ENCODE measurements at regions not wholly inside any gene's neighbourhood (a gene's known extent, or its start where the extent isn't known, plus 50 kb on each side); places are given as distances from the start of the nearest gene placed in this dataset.

GRCh38 chr2:40043641-40044040, 264.6 kb upstream of the THUMPD2 start:
- H3K4me1 Mint-ChIP-seq (ENCODE audit: low read depth) = peaks cover 71% of the 10 kb centered on the region
- TF ChIP-seq CTCF (IDR thresholded peaks at IDR 0.05) = no peak
- H3K4me3 Mint-ChIP-seq = peak overlapping the region; percentile 12; the same call in 1 of the 2 replicates

GRCh38 chr2:40043191-40043590, 264.1 kb upstream of the THUMPD2 start:
- Mint-ChIP-seq H3K27me3 (ENCODE audit: insufficient read depth) (peaks cover 4% of the 10 kb centered on the region), H3K36me3 (ENCODE audit: low read depth) (peaks cover 22% of the 10 kb centered on the region), H3K4me1 (ENCODE audit: low read depth) (peaks cover 71% of the 10 kb centered on the region), H3K9me3 (no peaks in the 10 kb centered on the region), H3K4me3 (peak overlapping the region; percentile 12; the same call in 1 of the 2 replicates), H3K27ac (peak overlapping the region; percentile 69)
- TF ChIP-seq CTCF (IDR thresholded peaks at IDR 0.05) = no peak
- peak; percentile 44 for DNase-seq

More at GRCh38 chr2:40043641-40044040, 264.6 kb upstream of the THUMPD2 start:
- no peak for DNase-seq
- Mint-ChIP-seq H3K27me3 (ENCODE audit: insufficient read depth) (peaks cover 3% of the 10 kb centered on the region), H3K27ac (peak overlapping the region; percentile 69), H3K36me3 (ENCODE audit: low read depth) (peaks cover 18% of the 10 kb centered on the region), H3K9me3 (no peaks in the 10 kb centered on the region)

- H3K27ac Mint-ChIP-seq = peak overlapping the region; percentile 69
- H3K27me3 Mint-ChIP-seq (ENCODE audit: insufficient read depth) = peaks cover 4% of the 10 kb centered on the region
- H3K9me3 Mint-ChIP-seq = no peaks in the 10 kb centered on the region
- no peak for TF ChIP-seq CTCF (IDR thresholded peaks at IDR 0.05)
- DNase-seq = peak; percentile 66
- H3K4me1 Mint-ChIP-seq (ENCODE audit: low read depth) = peaks cover 84% of the 10 kb centered on the region
- H3K4me3 Mint-ChIP-seq = no peak overlapping the region; the same call in 1 of the 2 replicates
- H3K36me3 Mint-ChIP-seq (ENCODE audit: low read depth) = peaks cover 29% of the 10 kb centered on the region
These were observed 262.6 kb upstream of the THUMPD2 start for GRCh38 chr2:40041422-40042382.

DNA sequence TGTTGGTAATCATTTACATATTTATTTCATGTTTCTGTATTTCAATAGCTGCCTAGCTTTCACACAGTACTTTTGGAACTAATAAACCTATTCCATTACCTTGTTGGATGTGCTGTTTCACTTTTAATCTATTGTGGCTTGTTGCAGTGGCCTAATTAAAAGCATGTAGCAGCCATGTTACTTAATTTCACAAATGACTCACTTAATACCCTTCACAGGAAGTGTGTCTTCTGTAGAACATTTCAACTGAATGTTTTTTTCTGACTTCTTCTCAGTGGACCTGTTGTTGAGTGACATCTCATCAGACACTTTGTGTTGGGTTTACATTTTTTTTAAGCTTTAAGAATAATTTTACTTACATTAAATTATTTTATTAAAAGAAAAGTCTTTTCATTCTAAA, 260.5 kb upstream of the THUMPD2 start:
- no peak for TF ChIP-seq CTCF (IDR thresholded peaks at IDR 0.05)
- Mint-ChIP-seq H3K4me1 (ENCODE audit: low read depth) (peaks cover 83% of the 10 kb centered on the region), H3K27me3 (ENCODE audit: insufficient read depth) (peaks cover 4% of the 10 kb centered on the region), H3K36me3 (ENCODE audit: low read depth) (peaks cover 38% of the 10 kb centered on the region), H3K9me3 (peaks cover 8% of the 10 kb centered on the region), H3K4me3 (no peak overlapping the region), H3K27ac (no peak overlapping the region; the same call in 1 of the 2 replicates)
- DNase-seq = no peak

GRCh38 chr2:40038646-40039045, 259.6 kb upstream of the THUMPD2 start:
- peaks cover 45% of the 10 kb centered on the region for H3K36me3 Mint-ChIP-seq (ENCODE audit: low read depth)

More at GRCh38 chr2:40038646-40039045, 259.6 kb upstream of the THUMPD2 start:
- H3K27ac Mint-ChIP-seq = peak overlapping the region; percentile 72
- H3K27me3 Mint-ChIP-seq (ENCODE audit: insufficient read depth) = peaks cover 4% of the 10 kb centered on the region
- DNase-seq = no peak
- H3K4me3 Mint-ChIP-seq = peak overlapping the region; percentile 19; the same call in 1 of the 2 replicates
- peaks cover 15% of the 10 kb centered on the region for H3K9me3 Mint-ChIP-seq
- H3K4me1 Mint-ChIP-seq (ENCODE audit: low read depth) = peaks cover 90% of the 10 kb centered on the region
- no peak for TF ChIP-seq CTCF (IDR thresholded peaks at IDR 0.05)
